ENCODE measurements at regions not wholly inside any gene's neighbourhood (a gene's known extent, or its start where the extent isn't known, plus 50 kb on each side); places are given as distances from the start of the nearest gene placed in this dataset.

DNA sequence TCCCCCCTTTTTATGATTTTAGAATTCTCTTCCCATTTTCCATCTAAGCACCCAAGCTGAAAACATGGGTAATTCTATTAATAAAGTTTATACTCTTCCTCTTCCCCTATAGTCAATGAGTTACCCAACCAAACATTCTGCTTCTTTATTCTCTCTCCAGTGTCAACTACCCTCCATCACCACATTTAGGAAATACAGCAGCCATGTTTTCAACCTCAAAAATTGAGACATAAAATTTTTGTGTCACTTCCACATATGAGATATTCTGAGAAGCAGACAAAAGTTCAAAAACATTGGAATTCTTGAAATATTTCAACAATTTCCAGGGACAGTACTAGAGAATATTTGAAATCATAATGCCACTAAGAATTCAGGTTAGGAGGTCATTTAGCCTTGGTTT lies 64.8 kb upstream of the ATP1A1 start:
- no peak for TF ChIP-seq EZH2 (IDR thresholded peaks at IDR 0.05; ENCODE audit: insufficient read depth, low read length)
- TF ChIP-seq, protein P1, sequence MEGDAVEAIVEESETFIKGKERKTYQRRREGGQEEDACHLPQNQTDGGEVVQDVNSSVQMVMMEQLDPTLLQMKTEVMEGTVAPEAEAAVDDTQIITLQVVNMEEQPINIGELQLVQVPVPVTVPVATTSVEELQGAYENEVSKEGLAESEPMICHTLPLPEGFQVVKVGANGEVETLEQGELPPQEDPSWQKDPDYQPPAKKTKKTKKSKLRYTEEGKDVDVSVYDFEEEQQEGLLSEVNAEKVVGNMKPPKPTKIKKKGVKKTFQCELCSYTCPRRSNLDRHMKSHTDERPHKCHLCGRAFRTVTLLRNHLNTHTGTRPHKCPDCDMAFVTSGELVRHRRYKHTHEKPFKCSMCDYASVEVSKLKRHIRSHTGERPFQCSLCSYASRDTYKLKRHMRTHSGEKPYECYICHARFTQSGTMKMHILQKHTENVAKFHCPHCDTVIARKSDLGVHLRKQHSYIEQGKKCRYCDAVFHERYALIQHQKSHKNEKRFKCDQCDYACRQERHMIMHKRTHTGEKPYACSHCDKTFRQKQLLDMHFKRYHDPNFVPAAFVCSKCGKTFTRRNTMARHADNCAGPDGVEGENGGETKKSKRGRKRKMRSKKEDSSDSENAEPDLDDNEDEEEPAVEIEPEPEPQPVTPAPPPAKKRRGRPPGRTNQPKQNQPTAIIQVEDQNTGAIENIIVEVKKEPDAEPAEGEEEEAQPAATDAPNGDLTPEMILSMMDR (IDR thresholded peaks at IDR 0.05; ENCODE audit: insufficient read depth, low read depth, low read length): no peak
